HUES6 (cell line): ENCODE measurements at regions not wholly inside any gene's neighbourhood (a gene's known extent, or its start where the extent isn't known, plus 50 kb on each side); places are given as distances from the start of the nearest gene placed in this dataset.

Experiments used
- H3K27ac ChIP-seq: 2 replicates; pipeline ENCODE4 v1.7.0; 2013; ENCODE audit warnings: low read depth, mild to moderate bottlenecking, low read length, inconsistent platforms
- H3K27me3 ChIP-seq: 2 replicates; pipeline ENCODE4 v1.6.1; 2013; ENCODE audit warnings: low read length; ENCODE audit not compliant: control insufficient read depth, insufficient read depth
- H3K36me3 ChIP-seq: 2 replicates; pipeline ENCODE4 v1.6.1; 2013; ENCODE audit warnings: low read length; ENCODE audit not compliant: control insufficient read depth, insufficient read depth
- H3K4me1 ChIP-seq: 2 replicates; pipeline ENCODE4 v1.6.1; 2013; ENCODE audit warnings: low read length; ENCODE audit not compliant: control insufficient read depth, insufficient read depth
- H3K4me3 ChIP-seq: 2 replicates; pipeline ENCODE4 v1.5.1; 2013; ENCODE audit warnings: low read depth, low read length
- H3K9ac ChIP-seq: one replicate; pipeline ENCODE4 v1.6.1; 2013; ENCODE audit warnings: mild to moderate bottlenecking, low read length
- H3K9me3 ChIP-seq: 2 replicates; pipeline ENCODE4 v1.6.1; 2013; ENCODE audit warnings: low read depth, low read length; ENCODE audit not compliant: control insufficient read depth, insufficient read depth

GRCh38 chr14:25122843-25123242 is 72.9 kb upstream of the STXBP6 start:
- H3K9ac ChIP-seq = no peak overlapping the region
- no peaks in the 10 kb centered on the region for H3K4me1 ChIP-seq
- H3K36me3 ChIP-seq = no peaks in the 10 kb centered on the region
- no peaks in the 10 kb centered on the region for H3K27me3 ChIP-seq
- no peak overlapping the region for H3K27ac ChIP-seq
- no peaks in the 10 kb centered on the region for H3K9me3 ChIP-seq
- H3K4me3 ChIP-seq = no peak overlapping the region

GRCh38 chr14:25122211-25122610 is 72.3 kb upstream of the STXBP6 start:
- Histone ChIP-seq H3K27ac (no peak overlapping the region), H3K4me3 (no peak overlapping the region), H3K4me1 (no peaks in the 10 kb centered on the region), H3K36me3 (no peaks in the 10 kb centered on the region), H3K9ac (no peak overlapping the region), H3K27me3 (no peaks in the 10 kb centered on the region), H3K9me3 (no peaks in the 10 kb centered on the region)

- Histone ChIP-seq H3K27me3 (no peaks in the 10 kb centered on the region), H3K27ac (no peak overlapping the region), H3K4me1 (no peaks in the 10 kb centered on the region), H3K4me3 (no peak overlapping the region), H3K36me3 (no peaks in the 10 kb centered on the region), H3K9ac (no peak overlapping the region), H3K9me3 (no peaks in the 10 kb centered on the region)
Observed at GRCh38 chr14:25121337-25122129, 71.6 kb upstream of the STXBP6 start.

- Histone ChIP-seq H3K9ac (no peak overlapping the region), H3K36me3 (no peaks in the 10 kb centered on the region), H3K4me1 (no peaks in the 10 kb centered on the region), H3K27me3 (no peaks in the 10 kb centered on the region), H3K27ac (no peak overlapping the region), H3K4me3 (no peak overlapping the region), H3K9me3 (no peaks in the 10 kb centered on the region)
Observed at GRCh38 chr14:25120261-25120660, 70.3 kb upstream of the STXBP6 start.

- Histone ChIP-seq H3K9me3 (no peaks in the 10 kb centered on the region), H3K9ac (no peak overlapping the region), H3K27ac (no peak overlapping the region), H3K4me3 (no peak overlapping the region), H3K36me3 (no peaks in the 10 kb centered on the region), H3K4me1 (no peaks in the 10 kb centered on the region), H3K27me3 (no peaks in the 10 kb centered on the region; the same call in 1 of the 2 replicates)
Observed at GRCh38 chr14:25118671-25119070, 68.7 kb upstream of the STXBP6 start.

GRCh38 chr14:25117342-25117741 is 67.4 kb upstream of the STXBP6 start:
- Histone ChIP-seq H3K36me3 (no peaks in the 10 kb centered on the region), H3K9ac (no peak overlapping the region), H3K4me3 (no peak overlapping the region), H3K27ac (no peak overlapping the region), H3K27me3 (no peaks in the 10 kb centered on the region; the same call in 1 of the 2 replicates), H3K4me1 (no peaks in the 10 kb centered on the region), H3K9me3 (no peaks in the 10 kb centered on the region)

GRCh38 chr14:25116607-25117006 is 66.7 kb upstream of the STXBP6 start:
- Histone ChIP-seq H3K9me3 (no peaks in the 10 kb centered on the region), H3K36me3 (no peaks in the 10 kb centered on the region), H3K4me1 (peaks cover 2% of the 10 kb centered on the region; the same call in 1 of the 2 replicates), H3K27ac (no peak overlapping the region), H3K27me3 (no peaks in the 10 kb centered on the region; the same call in 1 of the 2 replicates), H3K4me3 (no peak overlapping the region), H3K9ac (no peak overlapping the region)

- H3K27me3 ChIP-seq = no peaks in the 10 kb centered on the region; the same call in 1 of the 2 replicates
- no peak overlapping the region for H3K4me3 ChIP-seq
- H3K4me1 ChIP-seq = peaks cover 11% of the 10 kb centered on the region; the same call in 1 of the 2 replicates
- no peak overlapping the region for H3K27ac ChIP-seq
- no peak overlapping the region for H3K9ac ChIP-seq
- H3K36me3 ChIP-seq = no peaks in the 10 kb centered on the region
- no peaks in the 10 kb centered on the region for H3K9me3 ChIP-seq
Observed at GRCh38 chr14:25113394-25113793, 63.4 kb upstream of the STXBP6 start.

- peaks cover 11% of the 10 kb centered on the region; the same call in 1 of the 2 replicates for H3K4me1 ChIP-seq
- no peaks in the 10 kb centered on the region for H3K36me3 ChIP-seq
- H3K9me3 ChIP-seq = no peaks in the 10 kb centered on the region
- no peaks in the 10 kb centered on the region; the same call in 1 of the 2 replicates for H3K27me3 ChIP-seq
- peak overlapping the region; percentile 31 for H3K9ac ChIP-seq
- peak overlapping the region; percentile 43; the same call in 1 of the 2 replicates for H3K27ac ChIP-seq
- no peak overlapping the region for H3K4me3 ChIP-seq
Observed at GRCh38 chr14:25111061-25111601, 61.2 kb upstream of the STXBP6 start.

GRCh38 chr14:25110106-25110505 is 60.2 kb upstream of the STXBP6 start:
- no peaks in the 10 kb centered on the region for H3K9me3 ChIP-seq
- no peak overlapping the region for H3K27ac ChIP-seq
- H3K36me3 ChIP-seq = no peaks in the 10 kb centered on the region
- H3K27me3 ChIP-seq = no peaks in the 10 kb centered on the region; the same call in 1 of the 2 replicates
- peaks cover 11% of the 10 kb centered on the region; the same call in 1 of the 2 replicates for H3K4me1 ChIP-seq
- no peak overlapping the region for H3K4me3 ChIP-seq
- H3K9ac ChIP-seq = no peak overlapping the region

GRCh38 chr14:25108959-25109358 is 59.0 kb upstream of the STXBP6 start:
- Histone ChIP-seq H3K9ac (no peak overlapping the region), H3K36me3 (no peaks in the 10 kb centered on the region), H3K27ac (no peak overlapping the region)

More at GRCh38 chr14:25108959-25109358, 59.0 kb upstream of the STXBP6 start:
- H3K27me3 ChIP-seq = no peaks in the 10 kb centered on the region; the same call in 1 of the 2 replicates
- no peaks in the 10 kb centered on the region for H3K9me3 ChIP-seq
- no peak overlapping the region for H3K4me3 ChIP-seq
- peaks cover 11% of the 10 kb centered on the region; the same call in 1 of the 2 replicates for H3K4me1 ChIP-seq
